GM18499 (cell line): ENCODE measurements at regions not wholly inside any gene's neighbourhood (a gene's known extent, or its start where the extent isn't known, plus 50 kb on each side); places are given as distances from the start of the nearest gene placed in this dataset.

Experiments used
- ATAC-seq: cut with Tn5 transposase; IDR thresholded peaks from one replicate; pipeline ENCODE4 v1.9.1; 2021; ENCODE audit warnings: moderate number of reproducible peaks; ENCODE audit not compliant: insufficient read depth, unreplicated experiment

- no peak for ATAC-seq
These were observed 370.8 kb downstream of the TNS1 start for GRCh38 chr2:217632043-217632442.

DNA sequence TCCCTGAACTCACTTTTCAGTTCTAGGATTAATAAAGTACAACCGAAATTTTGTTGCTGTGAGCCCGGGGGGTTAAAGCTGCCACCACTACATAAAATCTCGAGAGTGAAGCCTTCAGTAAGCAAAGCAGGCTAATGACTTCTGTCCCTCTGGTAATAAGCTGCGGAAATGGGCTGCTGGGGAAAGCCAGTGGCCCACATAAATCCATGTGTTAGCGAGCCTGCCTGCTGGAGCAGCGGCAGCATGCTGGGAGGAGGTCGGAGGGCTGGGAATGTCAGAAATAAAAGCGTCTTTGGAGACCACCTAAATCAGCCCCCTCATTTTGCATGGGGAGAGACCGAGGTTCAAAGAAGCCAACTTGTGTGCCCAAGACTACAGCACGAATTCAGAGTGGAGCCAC lies 371.7 kb downstream of the TNS1 start:
- no peak for ATAC-seq

GRCh38 chr2:217629347-217629746 lies 373.4 kb downstream of the TNS1 start:
- no peak for ATAC-seq

GRCh38 chr2:217628061-217628460 lies 374.7 kb downstream of the TNS1 start:
- no peak for ATAC-seq

GRCh38 chr2:217626926-217627325 lies 375.9 kb downstream of the TNS1 start:
- no peak for ATAC-seq

DNA sequence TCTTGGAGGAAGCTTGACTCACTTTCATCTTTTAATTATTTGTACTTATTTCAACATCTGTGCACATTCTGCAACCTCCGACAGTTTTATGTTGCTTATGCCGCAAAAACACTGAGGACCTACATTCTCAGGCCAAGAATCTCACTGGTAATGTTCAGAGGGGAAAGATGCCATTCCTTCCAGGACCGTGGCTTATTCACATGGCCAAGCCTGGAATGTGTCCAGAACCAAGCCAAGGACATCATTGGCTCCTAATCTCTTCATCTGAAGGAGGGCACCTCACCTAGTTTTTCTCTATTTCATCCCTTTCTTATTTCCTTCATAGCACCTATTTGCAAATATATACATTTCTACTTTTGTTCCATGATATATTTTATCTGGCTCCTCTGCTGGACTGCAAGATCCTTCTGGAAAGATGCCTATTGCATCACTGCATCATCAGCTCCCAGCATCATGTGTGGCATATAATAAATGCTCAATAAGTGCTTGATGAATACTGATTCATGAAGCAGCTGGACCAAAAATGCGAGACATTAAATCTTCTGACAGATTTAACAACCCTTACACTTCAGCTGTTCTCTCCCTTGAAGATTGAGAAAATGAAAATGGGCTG lies 377.1 kb downstream of the TNS1 start:
- ATAC-seq: no peak

GRCh38 chr2:217623281-217623912 lies 379.4 kb downstream of the TNS1 start:
- no peak for ATAC-seq

DNA sequence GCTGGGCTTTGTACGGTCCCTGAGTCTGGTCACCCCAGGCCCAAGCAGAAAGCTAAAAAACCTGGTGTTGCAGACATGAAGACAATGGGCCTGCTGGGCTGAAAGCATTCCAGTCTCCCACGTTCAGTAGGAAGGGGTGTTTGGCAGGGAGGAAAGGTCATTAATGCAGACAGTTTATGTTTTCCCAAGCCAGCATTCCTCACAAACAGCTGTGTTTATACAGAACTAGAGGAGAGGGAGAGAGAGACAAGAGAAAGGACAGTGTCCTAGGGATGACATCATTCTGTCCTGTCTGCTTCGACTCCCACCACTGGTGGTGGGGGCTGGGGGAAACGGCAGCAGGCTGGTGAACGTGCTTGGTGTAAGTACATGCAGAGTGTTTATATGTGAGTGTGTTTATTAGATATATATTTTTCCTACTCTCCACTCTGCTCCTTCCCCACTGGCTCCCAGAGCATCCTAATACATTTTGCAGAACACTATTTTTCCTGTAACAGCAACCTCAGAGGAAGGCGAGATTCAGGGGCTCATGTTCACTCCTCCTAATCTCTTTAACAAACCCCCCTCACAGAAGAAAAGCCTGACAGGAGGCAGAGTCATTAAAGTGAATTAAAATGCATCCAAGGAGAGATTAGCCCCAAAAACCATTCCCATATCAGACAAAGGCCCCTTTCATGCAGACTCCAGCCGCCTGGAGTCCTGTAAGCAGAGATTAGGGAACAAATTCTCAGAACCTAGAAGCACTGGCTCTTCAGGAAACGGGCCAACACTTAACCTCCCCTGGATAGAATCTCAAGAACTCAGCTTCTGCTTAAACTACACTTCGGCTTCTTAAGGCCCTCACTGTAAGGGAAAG lies 380.4 kb downstream of the TNS1 start:
- ATAC-seq: no peak

- ATAC-seq: no peak
These were observed 381.4 kb downstream of the TNS1 start for GRCh38 chr2:217621391-217621801.

- no peak for ATAC-seq
These were observed 384.1 kb downstream of the TNS1 start for GRCh38 chr2:217618744-217619143.

GRCh38 chr2:217617616-217618022 lies 385.2 kb downstream of the TNS1 start:
- no peak for ATAC-seq

DNA sequence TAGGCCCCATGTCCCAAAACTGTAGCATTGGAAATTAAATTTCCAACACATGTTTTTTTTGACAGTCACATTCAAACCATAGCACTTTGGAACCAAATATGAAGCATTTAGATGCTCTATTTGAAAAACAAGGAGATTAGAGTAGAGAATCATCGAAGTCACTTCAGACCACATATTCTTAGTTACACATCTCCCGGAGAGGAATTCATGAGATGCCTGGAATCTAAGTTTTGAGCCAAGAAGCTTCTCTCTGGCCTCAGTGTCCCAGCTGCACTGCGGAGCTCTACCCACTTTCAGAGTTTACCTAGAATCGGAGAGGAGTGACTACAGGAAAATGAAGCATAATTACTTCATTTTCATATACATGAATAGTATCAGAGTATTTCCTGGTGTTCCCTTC lies 385.9 kb downstream of the TNS1 start:
- no peak for ATAC-seq

DNA sequence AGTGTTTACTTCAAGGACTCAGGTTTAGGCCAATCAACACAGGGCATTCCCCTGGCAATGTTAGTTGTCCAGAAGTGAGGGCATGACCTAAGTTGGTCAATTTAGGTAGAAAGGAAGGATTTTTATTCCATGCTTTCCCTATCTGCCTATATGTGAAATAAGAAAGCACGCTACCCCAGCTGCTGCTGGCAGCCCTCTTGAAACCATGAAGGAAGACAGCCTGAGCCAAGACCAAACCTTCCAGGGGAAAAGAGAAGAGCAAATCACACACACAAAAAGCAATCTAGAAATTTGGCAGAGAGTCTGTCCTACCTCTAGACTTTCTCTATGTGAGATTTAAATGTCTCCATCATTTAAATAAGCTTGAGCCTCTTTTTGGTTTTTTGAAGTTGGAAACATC lies 387.6 kb downstream of the TNS1 start:
- ATAC-seq: no peak

DNA sequence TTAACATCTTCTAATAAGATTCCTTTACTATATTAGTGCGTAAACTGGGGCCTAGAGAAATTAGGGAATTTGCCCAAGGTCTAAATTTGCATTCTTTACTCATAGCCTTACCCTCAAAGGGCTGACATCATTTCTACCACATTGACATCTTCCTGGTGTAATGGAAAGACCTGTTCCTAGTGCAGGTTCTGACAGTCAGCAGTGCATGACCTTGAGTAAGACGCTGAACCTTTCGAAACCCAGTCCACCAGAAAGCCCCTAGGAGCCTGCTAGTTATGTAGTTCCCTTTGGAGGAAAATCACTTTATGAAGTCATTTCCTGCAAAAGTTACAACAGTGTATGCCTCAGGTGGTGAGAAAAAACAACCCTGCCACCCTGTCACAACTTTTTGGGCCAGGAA lies 388.3 kb downstream of the TNS1 start:
- ATAC-seq: no peak

DNA sequence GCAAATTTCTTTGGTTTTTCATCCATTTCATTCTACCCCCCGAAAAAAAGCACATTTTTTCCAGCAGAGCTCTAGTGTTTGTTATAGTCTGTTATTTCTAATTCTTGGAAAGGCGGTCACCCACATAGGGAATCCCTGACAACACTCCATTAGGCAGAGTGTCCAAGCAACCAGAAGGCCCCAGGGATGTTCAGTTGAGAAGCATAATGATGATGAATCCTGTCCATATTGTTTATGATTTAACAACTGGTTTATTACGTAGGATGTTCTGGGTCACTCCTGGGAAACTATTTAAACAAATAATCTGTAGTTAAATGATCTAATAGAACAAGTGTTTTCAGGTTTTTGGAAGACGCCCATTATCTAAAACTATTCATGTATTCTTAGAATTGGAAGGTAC lies 388.7 kb downstream of the TNS1 start:
- no peak for ATAC-seq

DNA sequence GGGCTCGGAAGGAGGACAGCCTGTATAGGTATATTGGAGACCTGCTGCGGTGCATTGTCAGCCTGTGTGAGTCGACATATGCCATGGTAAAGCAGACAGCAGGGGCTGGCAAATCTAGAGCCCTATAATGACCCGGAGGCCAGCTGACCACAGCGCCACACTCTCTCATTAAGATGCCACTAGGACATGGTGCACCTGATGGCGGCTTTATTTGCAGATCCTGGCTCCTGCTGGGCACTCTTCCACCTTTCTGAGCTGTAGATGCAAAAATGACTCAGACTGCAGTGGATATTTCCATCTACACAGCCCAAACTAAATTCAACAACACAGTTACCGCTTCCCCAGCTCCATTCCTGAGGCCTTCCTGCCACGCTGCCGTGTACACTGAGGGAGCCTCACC lies 389.9 kb downstream of the TNS1 start:
- no peak for ATAC-seq

- ATAC-seq: no peak
These were observed 390.6 kb downstream of the TNS1 start for GRCh38 chr2:217612211-217612610.

- no peak for ATAC-seq
These were observed 391.1 kb downstream of the TNS1 start for GRCh38 chr2:217611626-217612127.

DNA sequence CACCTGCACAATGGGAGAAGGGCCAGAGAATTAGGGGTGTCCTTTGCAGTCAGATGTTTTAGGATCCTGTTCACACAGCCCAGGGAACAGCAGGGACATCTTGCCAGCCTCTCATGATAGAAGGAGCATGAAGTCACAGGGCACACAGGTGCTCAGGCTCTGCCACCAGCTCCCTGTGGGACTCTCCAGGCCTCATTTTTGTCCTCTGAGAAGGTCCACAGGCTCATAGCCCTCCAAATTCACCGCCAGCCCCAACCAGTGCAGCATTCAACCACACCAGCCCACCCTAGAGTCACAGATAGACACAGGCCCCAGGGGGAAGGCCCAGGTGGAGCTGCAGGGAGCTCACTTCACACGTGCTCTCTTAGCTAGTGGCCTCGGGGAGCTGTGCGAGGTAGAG lies 391.7 kb downstream of the TNS1 start:
- ATAC-seq: no peak

DNA sequence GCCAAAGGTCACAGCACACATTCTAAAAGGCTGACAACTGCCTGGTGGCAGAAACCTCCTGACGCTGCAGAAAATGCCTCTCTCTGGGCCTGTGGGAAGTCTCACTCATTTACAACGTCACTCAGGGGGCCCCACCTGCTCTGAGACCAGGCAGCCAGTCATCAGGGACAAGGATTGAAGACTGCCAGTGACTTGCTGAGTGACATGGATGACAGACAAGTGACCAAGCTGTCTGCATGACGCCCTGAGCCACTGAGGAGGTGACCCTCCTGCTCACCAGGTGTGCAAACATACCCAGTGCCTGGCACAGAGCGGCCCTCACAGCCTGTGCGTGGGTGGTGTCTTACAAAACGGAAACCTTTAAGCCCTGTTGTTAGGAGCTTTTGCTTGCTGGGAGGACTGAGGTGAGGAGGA lies 392.4 kb downstream of the TNS1 start:
- no peak for ATAC-seq

- no peak for ATAC-seq
These were observed 392.8 kb downstream of the TNS1 start for GRCh38 chr2:217609952-217610351.
